A673 (cell line): ENCODE measurements at regions not wholly inside any gene's neighbourhood (a gene's known extent, or its start where the extent isn't known, plus 50 kb on each side); places are given as distances from the start of the nearest gene placed in this dataset.

Experiments
- BruUV-seq: library from RNA; stranded (reverse); fragments of 400-500 nt; replicated peaks from 2 replicates; lab custom pipeline; 2021; lab: Mats Ljungman, UMichigan
- CTCF ChIA-PET: fragments of 300-600 bp; sonication (Branson Sonifier 250); formaldehyde crosslinking; loops from one replicate; lab custom pipeline; 2022; ENCODE audit warnings: antibody characterized with exemption; lab: Charles Lee
- POLR2A ChIA-PET: fragments of 300-600 bp; sonication (Branson Sonifier 250); formaldehyde crosslinking; loops from one replicate; lab custom pipeline; 2022; ENCODE audit warnings: antibody characterized with exemption; ENCODE audit not compliant: low non-redundant PET; lab: Charles Lee
- DNase-seq: peaks from one replicate; pipeline ENCODE4 v3.0.0-alpha.2; 2015; ENCODE audit warnings: low spot score
- H3K27ac ChIP-seq: fragments of 200-600 bp; sonication (generic); 2 replicates; pipeline ENCODE4 v1.5.1; 2016; ENCODE audit warnings: mixed run types, low read depth, mild to moderate bottlenecking, mixed read lengths, antibody characterized with exemption, low read length; ENCODE audit not compliant: poor library complexity, severe bottlenecking
- H3K27me3 ChIP-seq: fragments of 200-600 bp; sonication (generic); replicated peaks from 2 replicates; pipeline ENCODE4 v1.6.1; 2017; ENCODE audit warnings: mixed run types, low read depth, mild to moderate bottlenecking, mixed read lengths, antibody characterized with exemption, low read length; ENCODE audit not compliant: insufficient read depth, poor library complexity
- H3K36me3 ChIP-seq: fragments of 200-600 bp; sonication (generic); 2 replicates; pipeline ENCODE4 v1.6.1; 2016; ENCODE audit warnings: mixed run types, mild to moderate bottlenecking, mixed read lengths, antibody characterized with exemption, low read length; ENCODE audit not compliant: insufficient read depth, poor library complexity, severe bottlenecking
- H3K4me1 ChIP-seq: fragments of 200-600 bp; sonication (generic); 2 replicates; pipeline ENCODE4 v1.6.1; 2017; ENCODE audit warnings: mixed run types, mild to moderate bottlenecking, mixed read lengths, antibody characterized with exemption, low read length; ENCODE audit not compliant: insufficient read depth, poor library complexity, severe bottlenecking
- H3K4me3 ChIP-seq: fragments of 200-600 bp; sonication (generic); 2 replicates; pipeline ENCODE4 v1.5.1; 2016; ENCODE audit warnings: low read depth, mixed run types, mild to moderate bottlenecking, mixed read lengths, low read length; ENCODE audit not compliant: poor library complexity, severe bottlenecking
- H3K9me3 ChIP-seq: fragments of 200-600 bp; sonication (generic); 2 replicates; pipeline ENCODE4 v1.6.1; 2016; ENCODE audit warnings: mixed run types, low read depth, mild to moderate bottlenecking, mixed read lengths, antibody characterized with exemption, low read length; ENCODE audit not compliant: poor library complexity, severe bottlenecking
- EZH2 ChIP-seq: fragments of 200-600 bp; sonication (generic); IDR thresholded peaks from 2 replicates; pipeline ENCODE4 v1.6.1; 2017; ENCODE audit warnings: borderline replicate concordance, low read depth, mild to moderate bottlenecking, mixed read lengths, antibody characterized with exemption, low read length; ENCODE audit not compliant: poor library complexity, severe bottlenecking
- intact Hi-C: fragments of 100-400 bp; cut with micrococcal nuclease; formaldehyde crosslinking; loops from one replicate; pipeline ENCODE4 v1.10.0; 2022; ENCODE audit not compliant: unreplicated experiment
- TF ChIP-seq, protein P1 (sequence below): fragments of 300-800, 200-600 bp; sonication (generic); conservative IDR thresholded peaks from 2 replicates; pipeline ENCODE4 v1.5.1; 2017; ENCODE audit warnings: low read depth, mild to moderate bottlenecking, antibody characterized with exemption, low read length, moderate library complexity, mixed read lengths

DNA sequence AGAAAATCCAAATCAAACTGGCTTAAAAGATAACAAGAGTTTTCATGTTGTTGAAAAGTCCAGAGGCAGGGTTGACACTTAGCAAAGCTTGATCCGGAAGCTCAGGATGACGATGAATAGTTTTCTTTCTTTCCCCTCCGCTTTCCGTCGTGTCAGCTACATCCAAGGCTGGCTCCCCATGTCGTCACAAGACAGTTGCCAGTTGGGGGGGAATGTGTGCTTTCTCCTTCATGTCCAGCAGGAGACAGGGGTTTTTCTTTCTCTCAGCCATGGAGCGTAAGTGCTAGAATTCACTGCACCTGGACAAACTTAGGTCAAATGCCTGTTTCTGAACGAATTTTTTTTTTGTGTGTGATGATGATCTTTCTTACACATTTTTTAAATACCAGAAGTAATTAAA lies 273.8 kb upstream of the RGMA start:
- Histone ChIP-seq H3K27me3 (no peaks in the 10 kb centered on the region), H3K4me1 (no peaks in the 10 kb centered on the region), H3K27ac (no peak overlapping the region), H3K9me3 (no peaks in the 10 kb centered on the region), H3K36me3 (no peaks in the 10 kb centered on the region), H3K4me3 (no peak overlapping the region)
- CTCF ChIA-PET, result interaction anchor here (0.6 kb wide), 1 partner anchor 717 kb away, joined by 3 read pairs; no protein-coding TSS in a partner anchor
- TF ChIP-seq EZH2, result no peak
- TF ChIP-seq, protein P1, sequence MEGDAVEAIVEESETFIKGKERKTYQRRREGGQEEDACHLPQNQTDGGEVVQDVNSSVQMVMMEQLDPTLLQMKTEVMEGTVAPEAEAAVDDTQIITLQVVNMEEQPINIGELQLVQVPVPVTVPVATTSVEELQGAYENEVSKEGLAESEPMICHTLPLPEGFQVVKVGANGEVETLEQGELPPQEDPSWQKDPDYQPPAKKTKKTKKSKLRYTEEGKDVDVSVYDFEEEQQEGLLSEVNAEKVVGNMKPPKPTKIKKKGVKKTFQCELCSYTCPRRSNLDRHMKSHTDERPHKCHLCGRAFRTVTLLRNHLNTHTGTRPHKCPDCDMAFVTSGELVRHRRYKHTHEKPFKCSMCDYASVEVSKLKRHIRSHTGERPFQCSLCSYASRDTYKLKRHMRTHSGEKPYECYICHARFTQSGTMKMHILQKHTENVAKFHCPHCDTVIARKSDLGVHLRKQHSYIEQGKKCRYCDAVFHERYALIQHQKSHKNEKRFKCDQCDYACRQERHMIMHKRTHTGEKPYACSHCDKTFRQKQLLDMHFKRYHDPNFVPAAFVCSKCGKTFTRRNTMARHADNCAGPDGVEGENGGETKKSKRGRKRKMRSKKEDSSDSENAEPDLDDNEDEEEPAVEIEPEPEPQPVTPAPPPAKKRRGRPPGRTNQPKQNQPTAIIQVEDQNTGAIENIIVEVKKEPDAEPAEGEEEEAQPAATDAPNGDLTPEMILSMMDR, result no peak
- no TSS peak for BruUV-seq
- POLR2A ChIA-PET, result no interaction called here
- intact Hi-C loops, result no loop called here
- no peak for DNase-seq

DNA sequence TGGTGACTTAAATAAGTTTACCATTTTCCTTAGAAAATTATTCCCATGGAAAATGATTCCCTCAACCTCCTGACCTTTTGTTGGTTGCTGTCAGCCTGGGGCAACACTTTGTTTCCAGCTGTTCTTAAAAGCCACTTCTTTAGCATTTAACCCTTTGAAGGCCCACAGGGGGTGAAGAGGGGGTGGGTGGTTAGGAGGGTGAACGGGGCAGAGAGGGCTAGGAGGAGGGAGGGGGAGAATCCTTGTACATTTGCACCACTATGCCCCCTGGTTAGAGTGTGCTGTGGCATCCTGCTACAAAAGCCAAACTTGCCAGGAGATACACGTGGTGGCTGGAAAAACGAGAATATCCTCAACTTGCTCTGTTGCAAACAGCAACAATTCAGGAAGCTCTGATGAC lies 273.2 kb upstream of the RGMA start:
- no peaks in the 10 kb centered on the region for H3K9me3 ChIP-seq
- no peak for DNase-seq
- TF ChIP-seq, protein P1, result no peak
- no peak for TF ChIP-seq EZH2
- no peaks in the 10 kb centered on the region for H3K27me3 ChIP-seq
- no peaks in the 10 kb centered on the region for H3K36me3 ChIP-seq
- BruUV-seq, result no TSS peak
- no peak overlapping the region for H3K4me3 ChIP-seq
- CTCF ChIA-PET, result no interaction called here
- no peaks in the 10 kb centered on the region for H3K4me1 ChIP-seq
- H3K27ac ChIP-seq, result no peak overlapping the region
- intact Hi-C loops, result no loop called here
- POLR2A ChIA-PET, result no interaction called here

DNA sequence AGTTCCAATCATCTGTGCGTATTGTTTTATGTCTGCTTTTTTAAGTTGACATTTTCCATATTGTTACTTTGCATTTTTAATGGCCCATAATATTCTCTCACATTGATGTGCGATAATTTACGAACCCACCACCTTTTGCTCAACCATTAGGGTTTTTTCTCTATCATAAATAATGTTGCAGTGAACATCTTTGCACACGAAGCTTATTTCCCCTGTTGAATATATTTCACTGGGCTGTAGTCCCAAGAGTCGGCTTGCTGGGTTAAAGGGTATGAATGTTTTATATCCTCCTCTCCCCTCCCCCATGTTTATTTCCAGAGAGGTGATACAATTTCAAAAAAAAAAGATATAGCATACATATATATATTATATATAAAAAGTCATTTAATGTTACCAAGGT lies 272.7 kb upstream of the RGMA start:
- intact Hi-C loops, result no loop called here
- BruUV-seq, result no TSS peak
- no peaks in the 10 kb centered on the region for H3K36me3 ChIP-seq
- ChIA-PET POLR2A (no interaction called here), CTCF (interaction anchor here (0.6 kb wide), 1 partner anchor 273 kb away, joined by 21 read pairs; no protein-coding TSS in a partner anchor)
- no peak for TF ChIP-seq EZH2
- TF ChIP-seq, protein P1, result no peak
- no peaks in the 10 kb centered on the region for H3K9me3 ChIP-seq
- no peaks in the 10 kb centered on the region for H3K27me3 ChIP-seq
- H3K27ac ChIP-seq, result no peak overlapping the region
- H3K4me3 ChIP-seq, result no peak overlapping the region
- H3K4me1 ChIP-seq, result no peaks in the 10 kb centered on the region
- no peak for DNase-seq
